Breast epithelium (tissue), 4 donors: ENCODE measurements at regions not wholly inside any gene's neighbourhood (a gene's known extent, or its start where the extent isn't known, plus 50 kb on each side); places are given as distances from the start of the nearest gene placed in this dataset.

Source experiments
- DNase-seq, 2 donors: peaks; one replicate each; pipeline ENCODE4 v3.0.0-alpha.2; 2019; ENCODE audit warnings: low spot score in 2 of 2
- H3K27ac ChIP-seq, 2 donors: fragments of 200-600 bp; sonication (generic) in 1 of 2; one replicate each; pipeline ENCODE4 v1.5.1; 2016 to 2019; ENCODE audit warnings: mild to moderate bottlenecking in 1 of 2
- H3K27me3 ChIP-seq, 2 donors: fragments of 200-600 bp; sonication (generic) in 1 of 2; one replicate each; pipeline versions ENCODE4 v1.5.1 to v1.6.0; 2017 to 2019; ENCODE audit warnings: control low read depth in 1 of 2, mild to moderate bottlenecking in 1 of 2
- H3K36me3 ChIP-seq: fragments of 200-600 bp; one replicate; pipeline ENCODE4 v1.5.1; 2019
- H3K4me1 ChIP-seq, 2 donors: fragments of 200-600 bp; sonication (generic); one replicate each; pipeline ENCODE4 v1.5.1; 2016 to 2019; ENCODE audit warnings: control low read depth in 1 of 2
- H3K4me3 ChIP-seq, 3 donors: fragments of 200-600 bp; sonication (generic); 1 replicate in 2 of 3; 2 replicates in 1 of 3; pipeline ENCODE4 v1.5.1; 2016 to 2019; ENCODE audit warnings: mild to moderate bottlenecking in 3 of 3, moderate library complexity in 2 of 3
- H3K9me3 ChIP-seq, 2 donors: fragments of 200-600 bp; sonication (generic) in 1 of 2; one replicate each; pipeline ENCODE4 v1.5.1; 2016 to 2019; ENCODE audit warnings: control low read depth in 1 of 2
- CTCF ChIP-seq, 3 donors: fragments of 450-650 bp; IDR thresholded peaks; one replicate each; pipeline ENCODE4 v1.5.1; 2016 to 2017; ENCODE audit warnings: antibody characterized with exemption in 3 of 3, mild to moderate bottlenecking in 3 of 3, moderate library complexity in 3 of 3
- POLR2A ChIP-seq: fragments of 450-650 bp; IDR thresholded peaks from one replicate; pipeline ENCODE4 v1.6.1; 2016; ENCODE audit warnings: antibody characterized with exemption, mild to moderate bottlenecking, moderate library complexity
- POLR2AphosphoS5 ChIP-seq, 3 donors: sonication (generic); formaldehyde crosslinking; IDR thresholded peaks; one replicate each; pipeline ENCODE4 v1.6.1; 2017; ENCODE audit warnings: antibody characterized with exemption in 3 of 3
- intact Hi-C: fragments of 100-400 bp; cut with DNase I; formaldehyde crosslinking; loops from one replicate; pipeline ENCODE4 v1.15.1; 2023; ENCODE audit warnings: low total_unique reads

- no peaks in the 10 kb centered on the region for H3K9me3 ChIP-seq
- no peaks in the 10 kb centered on the region for H3K36me3 ChIP-seq
- no peak for DNase-seq
- H3K4me3 ChIP-seq = no peak overlapping the region
- H3K27me3 ChIP-seq = no peaks in the 10 kb centered on the region
- no peak overlapping the region for H3K27ac ChIP-seq
- intact Hi-C loops = no loop called here
- TF ChIP-seq POLR2A (no peak), CTCF (IDR thresholded peaks at IDR 0.05) (no peak), POLR2AphosphoS5 (IDR thresholded peaks at IDR 0.05) (no peak)
- no peaks in the 10 kb centered on the region for H3K4me1 ChIP-seq
Observed at GRCh38 chr10:44774676-44775401, 136.3 kb upstream of the TMEM72 start.

- DNase-seq = no peak
- no peak for TF ChIP-seq POLR2AphosphoS5 (IDR thresholded peaks at IDR 0.05)
- TF ChIP-seq POLR2A = no peak
- no peak for TF ChIP-seq CTCF (IDR thresholded peaks at IDR 0.05)
- intact Hi-C loops = no loop called here
- H3K27ac ChIP-seq = no peak overlapping the region
- H3K9me3 ChIP-seq = no peaks in the 10 kb centered on the region
- H3K4me1 ChIP-seq = no peaks in the 10 kb centered on the region
- no peaks in the 10 kb centered on the region for H3K27me3 ChIP-seq
- H3K4me3 ChIP-seq = no peak overlapping the region
- no peaks in the 10 kb centered on the region for H3K36me3 ChIP-seq
Observed at GRCh38 chr10:44775402-44775741, 135.8 kb upstream of the TMEM72 start.

GRCh38 chr10:44776181-44776580 lies 135.0 kb upstream of the TMEM72 start:
- no peak for TF ChIP-seq POLR2A
- no peak for TF ChIP-seq CTCF (IDR thresholded peaks at IDR 0.05)
- TF ChIP-seq POLR2AphosphoS5 (IDR thresholded peaks at IDR 0.05) = no peak
- Histone ChIP-seq H3K27ac (no peak overlapping the region), H3K9me3 (no peaks in the 10 kb centered on the region), H3K36me3 (no peaks in the 10 kb centered on the region), H3K4me1 (no peaks in the 10 kb centered on the region), H3K4me3 (no peak overlapping the region), H3K27me3 (no peaks in the 10 kb centered on the region)
- DNase-seq = no peak
- intact Hi-C loops = no loop called here

GRCh38 chr10:44779511-44779910 lies 131.6 kb upstream of the TMEM72 start:
- Histone ChIP-seq H3K9me3 (no peaks in the 10 kb centered on the region), H3K36me3 (no peaks in the 10 kb centered on the region), H3K27me3 (no peaks in the 10 kb centered on the region), H3K4me3 (no peak overlapping the region), H3K4me1 (no peaks in the 10 kb centered on the region), H3K27ac (peak overlapping the region in 1 of 2 donors; percentile 9)
- peak in 1 of 2 donors; percentile 55 for DNase-seq
- intact Hi-C loops = no loop called here
- TF ChIP-seq POLR2A (no peak), POLR2AphosphoS5 (IDR thresholded peaks at IDR 0.05) (no peak), CTCF (IDR thresholded peaks at IDR 0.05) (no peak)

GRCh38 chr10:44780426-44780825 lies 130.7 kb upstream of the TMEM72 start:
- Histone ChIP-seq H3K27me3 (no peaks in the 10 kb centered on the region), H3K27ac (no peak overlapping the region), H3K4me3 (no peak overlapping the region), H3K9me3 (no peaks in the 10 kb centered on the region), H3K4me1 (no peaks in the 10 kb centered on the region), H3K36me3 (no peaks in the 10 kb centered on the region)
- intact Hi-C loops = no loop called here
- no peak for TF ChIP-seq POLR2AphosphoS5 (IDR thresholded peaks at IDR 0.05)
- TF ChIP-seq CTCF (IDR thresholded peaks at IDR 0.05) = no peak
- DNase-seq = no peak
